ENCODE measurements at regions not wholly inside any gene's neighbourhood (a gene's known extent, or its start where the extent isn't known, plus 50 kb on each side); places are given as distances from the start of the nearest gene placed in this dataset.

GRCh38 chr2:118345465-118345864 is 257.2 kb downstream of the INSIG2 start:
- TF ChIP-seq POLR2A (IDR thresholded peaks at IDR 0.05) (no peak), CTCF (IDR thresholded peaks at IDR 0.05) (no peak)

Measured in esophagus squamous epithelium (tissue), 4 donors.